ENCODE measurements at regions not wholly inside any gene's neighbourhood (a gene's known extent, or its start where the extent isn't known, plus 50 kb on each side); places are given as distances from the start of the nearest gene placed in this dataset.

DNA sequence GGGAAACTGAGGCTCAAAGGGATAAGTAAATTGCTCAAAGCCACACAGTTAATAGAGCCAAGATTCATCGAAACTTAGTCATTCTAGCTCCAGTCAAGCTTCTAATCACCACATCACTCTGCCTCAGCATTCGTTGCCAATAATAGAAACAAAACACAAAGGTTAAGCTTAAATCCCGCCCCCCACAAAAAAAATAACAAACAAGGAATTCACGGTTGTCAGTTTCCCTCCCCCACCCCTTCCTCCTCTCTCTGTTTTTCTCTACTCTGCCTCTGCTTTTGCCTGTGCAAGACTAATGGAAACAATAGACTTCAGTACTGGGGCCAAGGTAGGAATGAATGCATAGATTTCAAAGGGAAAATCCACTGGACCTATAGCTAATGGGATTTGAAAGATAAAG is 70.7 kb upstream of the ZNF644 start:
- no peak for DNase-seq

DNA sequence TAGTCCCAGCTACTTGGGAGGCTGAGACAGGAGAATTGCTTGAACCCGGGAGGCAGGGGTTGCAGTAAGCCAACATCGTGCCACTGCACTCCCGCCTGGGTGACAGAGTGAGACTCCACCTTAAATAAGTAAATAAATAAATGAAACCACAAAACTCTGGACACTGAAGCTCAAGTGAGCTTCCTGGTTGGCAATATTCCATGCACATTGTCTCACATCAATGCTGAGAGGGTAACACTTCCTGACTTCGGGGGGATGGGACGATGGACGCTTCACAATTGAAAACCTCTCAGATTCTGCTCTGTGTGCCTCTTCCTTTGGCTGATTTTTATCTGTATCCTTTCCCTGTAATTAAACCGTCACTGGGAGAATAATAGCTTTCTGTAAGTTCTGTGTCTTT is 70.0 kb upstream of the ZNF644 start:
- no peak for DNase-seq

DNA sequence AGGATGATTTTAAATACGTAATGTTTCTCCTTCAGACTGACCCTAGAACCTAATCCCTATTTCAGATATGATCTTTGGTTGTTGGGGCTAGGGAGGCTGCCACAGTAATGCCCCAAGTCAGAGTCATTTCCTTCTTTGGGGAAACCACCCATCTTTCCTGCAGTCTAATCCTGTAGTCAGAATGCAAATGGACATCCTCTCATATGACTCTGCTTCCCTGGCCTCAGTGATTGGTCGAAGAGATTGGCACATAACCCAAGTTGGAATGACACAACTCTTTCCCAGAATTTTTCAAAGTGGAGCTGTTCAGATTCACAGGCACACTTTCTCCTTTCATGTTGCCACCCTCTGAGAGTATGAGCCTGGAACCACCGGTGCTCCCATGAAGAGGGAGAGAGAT is 58.8 kb upstream of the ZNF644 start:
- DNase-seq: no peak

DNA sequence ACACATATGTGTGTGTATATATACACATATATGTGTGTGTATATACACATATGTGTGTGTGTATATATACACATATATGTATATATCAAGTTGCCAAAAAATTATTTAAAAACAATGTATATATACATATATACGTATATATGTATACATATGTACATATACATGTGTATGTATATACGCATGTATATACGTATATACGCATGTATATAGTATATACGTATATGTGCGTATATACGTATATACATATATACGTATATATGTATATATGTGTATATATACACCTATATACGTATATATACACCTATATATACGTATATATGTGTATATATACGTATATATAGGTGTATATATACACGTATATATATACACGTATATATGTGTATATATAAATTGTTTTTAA is 57.0 kb upstream of the ZNF644 start:
- DNase-seq: no peak

GRCh38 chr1:91076834-91077233 is 55.0 kb upstream of the ZNF644 start:
- DNase-seq: no peak

GRCh38 chr1:91075233-91076135 is 53.6 kb upstream of the ZNF644 start:
- DNase-seq: no peak

- DNase-seq: no peak
Observed at GRCh38 chr1:91073299-91073698, 51.5 kb upstream of the ZNF644 start.

- DNase-seq: no peak
Observed at GRCh38 chr1:91071838-91072237, 50.0 kb upstream of the ZNF644 start.
